Stimulated activated memory B cell treated with anti-CD40 and anti-IgM and Interleukin-4, amounts not matched to agents 10 μg/mL and 1 μg/mL and 100 μg/mL, for 72 hours (primary cell): ENCODE measurements at regions not wholly inside any gene's neighbourhood (a gene's known extent, or its start where the extent isn't known, plus 50 kb on each side); places are given as distances from the start of the nearest gene placed in this dataset.

Source experiments
- ATAC-seq: fragments of 150-1000 bp; cut with Tn5 transposase; 2 replicates; pipeline ENCODE4 v1.10.0; 2021
- H3K27ac Mint-ChIP-seq: one replicate; pipeline ENCODE4 v1.8.0; 2022; ENCODE audit warnings: mild to moderate bottlenecking, mixed read lengths
- H3K27me3 Mint-ChIP-seq: one replicate; pipeline ENCODE4 v1.8.0; 2022; ENCODE audit warnings: mixed read lengths
- H3K36me3 Mint-ChIP-seq: one replicate; pipeline ENCODE4 v1.8.0; 2022; ENCODE audit warnings: mixed read lengths
- H3K4me1 Mint-ChIP-seq: one replicate; pipeline ENCODE4 v1.8.0; 2022; ENCODE audit warnings: mixed read lengths
- H3K4me3 Mint-ChIP-seq: one replicate; pipeline ENCODE4 v1.8.0; 2022; ENCODE audit warnings: mild to moderate bottlenecking, moderate library complexity, mixed read lengths
- H3K9me3 Mint-ChIP-seq: one replicate; pipeline ENCODE4 v1.8.0; 2022; ENCODE audit warnings: mixed read lengths

GRCh38 chr4:77538574-77539157, 67.0 kb upstream of the CXCL13 start:
- ATAC-seq = peak; percentile 50
- no peak overlapping the region for H3K27ac Mint-ChIP-seq
- H3K27me3 Mint-ChIP-seq = no peaks in the 10 kb centered on the region
- peaks cover 6% of the 10 kb centered on the region for H3K36me3 Mint-ChIP-seq
- H3K4me3 Mint-ChIP-seq = no peak overlapping the region
- H3K4me1 Mint-ChIP-seq = no peaks in the 10 kb centered on the region
- H3K9me3 Mint-ChIP-seq = peaks cover 4% of the 10 kb centered on the region
